ENCODE measurements at regions not wholly inside any gene's neighbourhood (a gene's known extent, or its start where the extent isn't known, plus 50 kb on each side); places are given as distances from the start of the nearest gene placed in this dataset.

- TF ChIP-seq POLR2A (IDR thresholded peaks at IDR 0.05) (no peak), CTCF (IDR thresholded peaks at IDR 0.05) (no peak), POLR2AphosphoS5 (IDR thresholded peaks at IDR 0.05) (no peak)
Observed at GRCh38 chr11:103848686-103849085, 187.8 kb upstream of the DDI1 start.
